NAMALWA (cell line): ENCODE measurements at regions not wholly inside any gene's neighbourhood (a gene's known extent, or its start where the extent isn't known, plus 50 kb on each side); places are given as distances from the start of the nearest gene placed in this dataset.
"Not testable (repeated sequence)": the region's sequence is repeated elsewhere in the genome, so short reads cannot be mapped to it uniquely, and the experiment has no call there.

ENCODE experiments used
- DNase-seq: peaks from one replicate; pipeline ENCODE4 v3.0.0-alpha.2; 2015; ENCODE audit warnings: low spot score

- DNase-seq = no peak
Measured at GRCh38 chr21:17738176-17738953, 80.8 kb downstream of the C21orf91 start.

- no peak for DNase-seq
Measured at GRCh38 chr21:17736072-17736471, 83.1 kb downstream of the C21orf91 start.

- no peak for DNase-seq
Measured at GRCh38 chr21:17733209-17733608, 85.9 kb downstream of the C21orf91 start.

- no peak for DNase-seq
Measured at GRCh38 chr21:17732306-17732705, 86.8 kb downstream of the C21orf91 start.

- no peak for DNase-seq
Measured at GRCh38 chr21:17731554-17731953, 87.6 kb downstream of the C21orf91 start.

- DNase-seq = no peak
Measured at GRCh38 chr21:17730782-17731181, 88.4 kb downstream of the C21orf91 start.

- DNase-seq = no peak
Measured at GRCh38 chr21:17729455-17729854, 89.7 kb downstream of the C21orf91 start.

- DNase-seq = no peak
Measured at GRCh38 chr21:17727361-17727760, 91.8 kb downstream of the C21orf91 start.

- DNase-seq = no peak
Measured at GRCh38 chr21:17726047-17726829, 92.9 kb downstream of the C21orf91 start.

- DNase-seq = no peak
Measured at GRCh38 chr21:17725339-17725738, 93.8 kb downstream of the C21orf91 start.

GRCh38 chr21:17712887-17713286 is 100.2 kb upstream of the BTG3 start:
- DNase-seq = no peak

GRCh38 chr21:17711896-17712295 is 99.2 kb upstream of the BTG3 start:
- no peak for DNase-seq

- DNase-seq = no peak
Measured at GRCh38 chr21:17709266-17709611, 96.5 kb upstream of the BTG3 start.

GRCh38 chr21:17708522-17709265 is 96.0 kb upstream of the BTG3 start:
- no peak for DNase-seq

GRCh38 chr21:17699524-17700189 is 87.0 kb upstream of the BTG3 start:
- DNase-seq = no peak

GRCh38 chr21:17697473-17697872 is 84.8 kb upstream of the BTG3 start:
- DNase-seq = no peak

- not testable (repeated sequence) for DNase-seq
Measured at GRCh38 chr21:17694416-17694815, 81.7 kb upstream of the BTG3 start.

GRCh38 chr21:17693801-17694200 is 81.1 kb upstream of the BTG3 start:
- DNase-seq = no peak

GRCh38 chr21:17690078-17690494 is 77.4 kb upstream of the BTG3 start:
- DNase-seq = no peak

- peak; percentile 48 for DNase-seq
Measured at GRCh38 chr21:17688912-17689874, 76.5 kb upstream of the BTG3 start.

- no peak for DNase-seq
Measured at GRCh38 chr21:17682924-17683323, 70.2 kb upstream of the BTG3 start.
